GM18507 (cell line): ENCODE measurements at regions not wholly inside any gene's neighbourhood (a gene's known extent, or its start where the extent isn't known, plus 50 kb on each side); places are given as distances from the start of the nearest gene placed in this dataset.
"Not testable (repeated sequence)": the region's sequence is repeated elsewhere in the genome, so short reads cannot be mapped to it uniquely, and the experiment has no call there.

Experiments used
- DNase-seq: peaks from one replicate; pipeline ENCODE4 v3.0.0; 2011; ENCODE audit warnings: low read depth; ENCODE audit not compliant: insufficient read length; ENCODE audit errors: extremely low spot score
- FAIRE-seq: peaks from 2 replicates; lab custom pipeline; 2011; peaks lifted over from hg19 to GRCh38; lab: Jason Lieb, UNC

GRCh38 chr13:54492995-54493394 is 1464.4 kb downstream of the OLFM4 start:
- FAIRE-seq (no peak), DNase-seq (no peak)

DNA sequence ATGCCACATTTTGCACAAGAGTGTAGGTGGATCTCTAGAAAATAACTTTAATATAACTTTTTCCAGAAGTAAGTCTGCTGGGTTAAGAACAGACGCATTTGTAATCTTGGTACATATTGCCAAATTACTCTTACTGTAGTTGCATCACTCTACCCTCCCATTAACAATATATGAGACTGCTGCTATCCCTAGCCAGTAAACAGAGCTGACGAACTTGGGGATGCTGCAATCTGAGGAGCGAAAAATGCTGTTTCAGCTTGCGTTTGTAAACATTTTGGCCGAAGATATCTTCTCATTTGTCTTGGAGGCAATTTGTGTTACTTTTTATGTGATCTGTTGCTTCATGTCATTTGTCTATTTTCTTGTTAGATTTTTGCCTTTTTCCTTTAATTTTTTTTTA is 1482.8 kb downstream of the OLFM4 start:
- FAIRE-seq: no peak
- no peak for DNase-seq

GRCh38 chr13:54513254-54513653 is 1484.6 kb downstream of the OLFM4 start:
- FAIRE-seq: no peak

DNA sequence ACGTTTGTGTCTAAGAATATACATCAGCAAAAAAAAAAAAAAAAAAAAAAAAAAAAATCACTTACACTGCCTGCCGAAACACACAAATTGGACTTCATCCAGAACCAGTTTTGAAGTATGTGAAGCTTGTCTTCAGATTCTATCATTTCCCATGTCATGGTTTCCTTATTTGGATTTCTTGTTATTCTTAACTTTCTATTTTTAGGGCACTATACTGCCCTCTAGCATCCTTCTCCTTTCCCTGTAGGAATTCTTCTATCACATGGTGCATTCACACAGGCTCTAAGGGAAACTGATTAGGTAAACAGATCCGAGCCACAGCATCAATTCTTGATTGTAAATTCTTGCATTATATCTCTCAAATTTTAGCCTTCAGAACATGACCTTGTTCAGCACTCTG is 1507.5 kb downstream of the OLFM4 start:
- DNase-seq (no peak), FAIRE-seq (no peak)

More at GRCh38 chr13:54513254-54513653, 1484.6 kb downstream of the OLFM4 start:
- no peak for DNase-seq

GRCh38 chr13:54563286-54563685 is 1534.7 kb downstream of the OLFM4 start:
- DNase-seq (no peak), FAIRE-seq (no peak)

DNA sequence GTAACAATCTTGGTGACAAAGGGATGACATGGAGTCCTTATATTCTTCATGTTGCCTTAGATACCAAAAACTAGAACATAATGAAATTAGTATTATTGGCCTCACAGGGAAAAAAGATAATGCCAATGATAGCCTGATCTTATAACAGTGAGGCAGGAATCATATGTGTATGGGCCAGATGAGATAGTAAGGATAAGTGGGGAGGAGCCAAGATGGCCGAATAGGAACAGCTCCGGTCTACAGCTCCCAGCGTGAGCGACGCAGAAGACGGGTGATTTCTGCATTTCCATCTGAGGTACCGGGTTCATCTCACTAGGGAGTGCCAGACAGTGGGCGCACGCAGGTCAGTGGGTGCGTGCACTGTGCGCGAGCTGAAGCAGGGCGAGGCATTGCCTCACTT is 1543.4 kb downstream of the OLFM4 start:
- DNase-seq, FAIRE-seq: not testable (repeated sequence)

DNA sequence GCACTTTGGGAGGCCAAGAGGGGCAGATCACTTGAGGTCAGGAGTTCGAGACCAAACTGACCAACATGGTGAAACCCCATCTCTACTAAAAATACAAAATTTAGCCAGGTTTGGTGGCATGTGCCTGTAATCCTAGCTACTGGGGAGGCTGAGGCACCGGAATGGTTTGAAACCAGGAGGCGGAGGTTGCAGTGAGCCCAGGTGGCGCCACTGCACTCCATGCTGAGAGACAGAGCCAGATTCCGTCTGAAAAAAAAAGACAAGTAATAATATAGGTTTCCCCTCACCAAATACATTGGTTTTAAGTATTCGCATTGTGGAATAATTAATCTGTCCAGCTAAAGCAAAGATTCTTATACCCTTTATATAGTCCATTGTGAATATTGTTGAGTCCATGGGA is 1544.6 kb downstream of the OLFM4 start:
- FAIRE-seq (no peak), DNase-seq (no peak)

GRCh38 chr13:54574791-54575190 is 1546.2 kb downstream of the OLFM4 start:
- DNase-seq: no peak
- no peak for FAIRE-seq

- no peak for FAIRE-seq
Observed at GRCh38 chr13:54591540-54591939, 1562.9 kb downstream of the OLFM4 start.

GRCh38 chr13:54592201-54592600 is 1563.6 kb downstream of the OLFM4 start:
- FAIRE-seq (no peak), DNase-seq (no peak)

More at GRCh38 chr13:54591540-54591939, 1562.9 kb downstream of the OLFM4 start:
- no peak for DNase-seq

DNA sequence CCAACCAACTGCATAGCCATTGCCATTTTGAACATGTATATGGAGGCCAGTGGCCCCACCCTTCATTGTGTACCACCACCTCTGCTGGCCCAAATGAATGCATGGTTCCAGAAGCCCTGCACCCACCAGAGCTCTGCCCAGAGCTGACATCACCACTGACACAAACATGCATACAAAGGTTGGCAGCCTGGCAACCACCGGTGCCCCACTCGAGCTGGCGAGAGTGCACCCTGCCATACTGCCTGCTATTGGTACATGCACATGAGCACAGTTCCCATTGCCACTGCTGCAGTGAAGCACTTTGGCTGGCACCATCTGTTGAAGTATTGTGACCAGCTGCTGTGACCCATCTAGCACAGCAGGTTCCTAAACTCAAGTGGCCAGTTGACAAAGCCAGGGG is 1564.9 kb downstream of the OLFM4 start:
- FAIRE-seq: no peak
- no peak for DNase-seq

GRCh38 chr13:54597540-54598088 is 1569.0 kb downstream of the OLFM4 start:
- DNase-seq: no peak
- no peak for FAIRE-seq

DNA sequence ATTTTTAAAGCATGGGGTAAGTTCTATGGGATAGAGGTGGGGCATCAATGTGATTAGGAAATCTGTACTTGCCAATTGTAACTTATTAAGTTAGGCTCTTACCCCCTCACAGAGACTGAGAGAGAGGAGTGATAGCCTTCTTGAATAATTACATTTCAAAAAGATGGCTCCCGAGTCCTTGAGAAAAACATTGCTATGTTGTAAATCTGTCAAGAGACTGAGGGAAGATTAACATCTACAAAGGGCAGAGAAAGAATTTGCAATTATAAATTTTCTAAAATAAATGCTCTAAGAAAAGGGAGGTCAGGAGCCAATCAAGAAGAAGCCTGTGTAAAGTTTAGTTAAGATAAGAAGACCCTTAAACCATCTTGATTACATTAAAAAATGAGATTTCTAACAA is 1570.8 kb downstream of the OLFM4 start:
- DNase-seq (no peak), FAIRE-seq (no peak)

GRCh38 chr13:54606944-54607343 is 1578.3 kb downstream of the OLFM4 start:
- no peak for DNase-seq
- FAIRE-seq: no peak

GRCh38 chr13:54607421-54607820 is 1578.8 kb downstream of the OLFM4 start:
- no peak for DNase-seq
- FAIRE-seq: no peak

DNA sequence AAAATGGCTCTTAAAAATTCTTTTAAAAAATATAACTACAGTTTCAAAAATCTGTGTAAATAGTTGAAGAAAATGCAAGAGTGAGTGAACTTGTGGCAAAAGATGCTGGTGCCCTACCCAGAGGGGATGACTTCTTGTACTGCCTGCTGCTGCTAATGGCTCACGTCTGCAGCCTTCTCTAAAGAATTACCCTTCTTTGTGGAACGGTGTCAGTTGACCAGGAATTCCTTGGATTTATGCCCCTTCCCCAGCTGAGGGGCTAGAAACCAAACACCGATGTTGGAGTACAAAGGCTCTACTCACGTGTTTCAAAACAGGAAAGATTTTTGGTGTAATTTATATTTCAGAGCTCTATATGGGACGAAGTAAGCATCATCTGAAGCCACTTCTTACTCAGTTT is 1582.8 kb downstream of the OLFM4 start:
- FAIRE-seq: no peak
- no peak for DNase-seq

GRCh38 chr13:54614726-54615125 is 1586.1 kb downstream of the OLFM4 start:
- DNase-seq: no peak
- no peak for FAIRE-seq

DNA sequence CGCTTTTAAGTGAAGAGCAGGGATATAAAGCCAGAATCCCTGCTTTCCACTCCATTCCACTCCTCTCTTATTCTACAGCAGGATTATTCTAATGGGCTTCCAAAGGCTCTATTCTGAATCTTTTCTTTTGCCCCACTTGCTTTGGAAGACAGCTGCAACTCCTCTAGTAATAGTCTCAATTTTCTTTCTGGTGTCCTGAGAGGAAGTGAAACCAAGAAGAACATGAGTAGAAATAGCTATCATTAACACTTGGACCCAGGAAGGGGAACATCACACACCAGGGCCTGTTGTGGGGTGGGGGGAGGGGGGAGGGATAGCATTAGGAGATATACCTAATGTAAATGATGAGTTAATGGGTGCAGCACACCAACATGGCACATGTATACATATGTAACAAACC is 1597.9 kb downstream of the OLFM4 start:
- FAIRE-seq, DNase-seq: not testable (repeated sequence)

DNA sequence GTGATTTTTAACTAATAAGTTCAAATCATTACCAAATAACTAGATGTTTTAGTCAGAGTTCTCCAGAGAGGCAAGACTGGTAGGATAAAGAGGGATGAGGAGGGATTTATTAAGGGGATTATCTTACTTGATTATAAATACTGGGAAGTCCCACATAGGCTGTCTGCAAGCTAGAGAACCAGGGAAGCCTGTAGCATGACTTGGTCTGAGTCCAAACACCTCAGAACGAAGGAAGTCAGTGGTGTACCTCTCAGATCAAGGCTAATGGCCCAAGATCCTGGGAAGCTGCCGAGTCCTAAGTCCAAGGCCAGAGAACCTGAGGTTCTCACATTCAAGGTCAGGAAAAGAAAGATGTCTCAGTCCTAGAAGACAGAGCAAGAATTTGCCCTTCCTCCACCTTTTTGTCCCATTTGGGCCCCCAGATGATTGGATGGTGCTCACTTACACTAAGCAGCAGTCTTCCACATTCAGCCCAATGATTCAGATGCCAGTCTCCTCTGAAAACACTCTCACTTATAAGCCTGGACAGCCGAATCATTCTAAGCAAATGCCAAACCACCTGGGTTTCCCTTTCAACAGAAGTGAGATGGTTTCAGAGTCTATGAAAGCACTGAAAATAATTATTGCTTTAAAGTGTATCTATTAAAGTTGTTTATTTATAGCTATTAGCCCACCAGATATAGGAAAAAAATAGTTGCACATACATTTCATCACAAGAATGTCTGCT is 1599.2 kb downstream of the OLFM4 start:
- DNase-seq (no peak), FAIRE-seq (no peak)

DNA sequence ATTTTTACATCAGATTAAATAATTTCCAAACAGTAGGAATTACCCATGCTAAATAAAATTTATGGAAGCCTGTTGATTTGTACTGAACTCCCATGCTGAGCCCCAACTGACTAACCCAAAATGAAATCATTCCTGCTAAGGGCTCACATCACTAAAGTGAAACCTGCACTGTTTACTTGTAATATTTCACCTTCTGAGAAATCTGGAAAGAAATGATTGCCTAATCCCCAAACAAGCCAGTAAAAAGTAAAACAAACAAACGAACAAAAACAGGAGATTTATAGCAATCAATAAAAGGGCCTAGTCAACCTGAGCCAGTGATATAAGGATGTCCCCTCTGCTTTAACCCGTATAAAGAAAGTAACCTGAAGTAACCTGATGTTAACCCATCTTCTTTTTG is 1599.8 kb downstream of the OLFM4 start:
- DNase-seq (no peak), FAIRE-seq (no peak)

GRCh38 chr13:54633456-54633855 is 1604.8 kb downstream of the OLFM4 start:
- no peak for FAIRE-seq
- no peak for DNase-seq
